ENCODE measurements at regions not wholly inside any gene's neighbourhood (a gene's known extent, or its start where the extent isn't known, plus 50 kb on each side); places are given as distances from the start of the nearest gene placed in this dataset.

DNA sequence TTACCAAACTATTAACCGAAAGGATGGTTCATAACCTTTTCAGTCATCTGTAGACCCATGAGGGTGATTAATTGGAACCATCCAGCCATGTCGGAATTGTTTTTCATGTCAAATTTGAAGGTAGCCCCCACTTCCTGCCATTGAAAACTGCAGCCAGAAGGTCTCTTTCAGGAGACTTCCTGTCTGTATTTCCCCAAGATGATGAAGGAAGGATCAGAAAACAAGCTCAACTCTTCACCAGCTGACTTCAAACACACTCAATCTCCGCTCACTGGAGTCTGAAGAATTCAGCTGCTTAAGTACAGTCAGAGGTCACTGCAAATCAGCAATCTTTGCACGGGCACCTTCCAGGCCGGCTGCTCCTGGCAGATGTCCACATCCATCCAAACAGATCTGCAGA lies 291.7 kb upstream of the NPVF start:
- no peaks in the 10 kb centered on the region for H3K36me3 Mint-ChIP-seq (ENCODE audit: low read depth)
- H3K9me3 Mint-ChIP-seq, result peaks cover 34% of the 10 kb centered on the region
- no peaks in the 10 kb centered on the region for H3K27me3 Mint-ChIP-seq (ENCODE audit: insufficient read depth)
- no peak for DNase-seq
- no peak overlapping the region for H3K4me3 Mint-ChIP-seq
- TF ChIP-seq, protein P1, sequence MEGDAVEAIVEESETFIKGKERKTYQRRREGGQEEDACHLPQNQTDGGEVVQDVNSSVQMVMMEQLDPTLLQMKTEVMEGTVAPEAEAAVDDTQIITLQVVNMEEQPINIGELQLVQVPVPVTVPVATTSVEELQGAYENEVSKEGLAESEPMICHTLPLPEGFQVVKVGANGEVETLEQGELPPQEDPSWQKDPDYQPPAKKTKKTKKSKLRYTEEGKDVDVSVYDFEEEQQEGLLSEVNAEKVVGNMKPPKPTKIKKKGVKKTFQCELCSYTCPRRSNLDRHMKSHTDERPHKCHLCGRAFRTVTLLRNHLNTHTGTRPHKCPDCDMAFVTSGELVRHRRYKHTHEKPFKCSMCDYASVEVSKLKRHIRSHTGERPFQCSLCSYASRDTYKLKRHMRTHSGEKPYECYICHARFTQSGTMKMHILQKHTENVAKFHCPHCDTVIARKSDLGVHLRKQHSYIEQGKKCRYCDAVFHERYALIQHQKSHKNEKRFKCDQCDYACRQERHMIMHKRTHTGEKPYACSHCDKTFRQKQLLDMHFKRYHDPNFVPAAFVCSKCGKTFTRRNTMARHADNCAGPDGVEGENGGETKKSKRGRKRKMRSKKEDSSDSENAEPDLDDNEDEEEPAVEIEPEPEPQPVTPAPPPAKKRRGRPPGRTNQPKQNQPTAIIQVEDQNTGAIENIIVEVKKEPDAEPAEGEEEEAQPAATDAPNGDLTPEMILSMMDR (IDR thresholded peaks at IDR 0.05), result no peak
- H3K27ac Mint-ChIP-seq, result no peak overlapping the region
- H3K4me1 Mint-ChIP-seq (ENCODE audit: low read depth), result no peaks in the 10 kb centered on the region

DNA sequence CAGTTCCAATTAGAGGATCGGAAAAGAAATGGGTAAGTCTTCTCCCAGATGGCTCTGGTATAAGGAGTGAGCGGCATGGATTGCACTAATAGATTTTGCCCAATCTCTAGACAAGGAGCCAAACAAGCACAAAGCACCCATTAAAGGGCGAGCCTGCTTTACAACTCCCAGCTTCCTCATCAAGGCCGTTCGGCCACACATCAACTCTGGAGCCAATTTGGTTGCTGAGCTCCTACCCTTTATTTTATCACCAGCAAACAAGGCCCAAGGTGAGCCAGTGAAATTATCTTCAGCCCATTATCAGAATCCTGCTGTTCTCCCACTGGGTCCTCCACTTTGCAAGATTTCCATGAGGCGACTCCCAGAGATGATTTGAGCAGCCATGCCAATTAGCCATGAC lies 292.2 kb upstream of the NPVF start:
- TF ChIP-seq, protein P1 (IDR thresholded peaks at IDR 0.05), result no peak
- no peak for DNase-seq
- no peak overlapping the region for H3K27ac Mint-ChIP-seq
- H3K4me3 Mint-ChIP-seq, result no peak overlapping the region
- H3K9me3 Mint-ChIP-seq, result peaks cover 35% of the 10 kb centered on the region
- H3K4me1 Mint-ChIP-seq (ENCODE audit: low read depth), result no peaks in the 10 kb centered on the region
- H3K27me3 Mint-ChIP-seq (ENCODE audit: insufficient read depth), result no peaks in the 10 kb centered on the region
- H3K36me3 Mint-ChIP-seq (ENCODE audit: low read depth), result no peaks in the 10 kb centered on the region

DNA sequence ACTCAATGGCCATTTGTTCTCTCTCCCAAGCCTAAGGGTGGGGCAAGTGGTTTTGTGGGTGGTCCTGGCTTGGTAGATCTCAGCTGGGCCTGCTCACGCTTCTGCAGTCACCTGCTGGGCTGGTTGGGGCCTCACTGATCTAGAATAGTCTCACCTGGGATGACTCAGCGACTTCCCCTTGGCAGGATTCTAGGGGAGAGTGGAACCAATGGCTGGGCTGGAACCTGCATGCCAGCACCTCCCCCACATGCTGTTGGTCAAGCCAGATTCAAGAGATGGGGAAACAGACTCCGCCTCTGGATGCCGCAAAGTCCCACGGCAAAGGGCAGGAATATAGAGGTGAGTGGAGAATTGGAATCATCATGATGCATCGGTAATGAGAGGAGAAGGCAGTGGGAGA lies 292.9 kb upstream of the NPVF start:
- no peaks in the 10 kb centered on the region for H3K27me3 Mint-ChIP-seq (ENCODE audit: insufficient read depth)
- no peak overlapping the region for H3K4me3 Mint-ChIP-seq
- peaks cover 37% of the 10 kb centered on the region for H3K9me3 Mint-ChIP-seq
- no peaks in the 10 kb centered on the region for H3K4me1 Mint-ChIP-seq (ENCODE audit: low read depth)
- no peak for DNase-seq
- TF ChIP-seq, protein P1 (IDR thresholded peaks at IDR 0.05), result no peak
- H3K27ac Mint-ChIP-seq, result no peak overlapping the region
- H3K36me3 Mint-ChIP-seq (ENCODE audit: low read depth), result no peaks in the 10 kb centered on the region

DNA sequence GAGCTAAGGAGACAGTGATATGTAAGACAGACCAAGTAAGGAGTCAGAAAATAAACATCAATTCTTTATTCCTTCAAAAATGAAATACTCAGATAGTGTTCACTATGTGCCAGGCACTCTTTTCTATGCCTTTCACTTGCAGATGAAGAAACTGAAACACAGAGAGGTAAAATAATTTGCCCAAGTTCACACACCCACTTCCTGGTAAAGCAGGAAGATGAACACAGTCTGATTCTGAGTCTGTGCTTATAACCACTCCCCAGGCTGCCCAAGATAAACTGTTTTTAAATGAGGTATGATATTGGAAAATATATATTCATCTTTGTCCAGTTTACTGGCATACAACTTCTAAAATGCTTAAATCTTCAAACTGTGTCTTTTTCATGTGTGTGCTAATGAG lies 294.4 kb upstream of the NPVF start:
- no peak for DNase-seq
- no peak overlapping the region for H3K4me3 Mint-ChIP-seq
- TF ChIP-seq, protein P1 (IDR thresholded peaks at IDR 0.05), result no peak
- peaks cover 42% of the 10 kb centered on the region for H3K9me3 Mint-ChIP-seq
- H3K36me3 Mint-ChIP-seq (ENCODE audit: low read depth), result no peaks in the 10 kb centered on the region
- no peaks in the 10 kb centered on the region for H3K27me3 Mint-ChIP-seq (ENCODE audit: insufficient read depth)
- no peaks in the 10 kb centered on the region for H3K4me1 Mint-ChIP-seq (ENCODE audit: low read depth)
- H3K27ac Mint-ChIP-seq, result no peak overlapping the region

DNA sequence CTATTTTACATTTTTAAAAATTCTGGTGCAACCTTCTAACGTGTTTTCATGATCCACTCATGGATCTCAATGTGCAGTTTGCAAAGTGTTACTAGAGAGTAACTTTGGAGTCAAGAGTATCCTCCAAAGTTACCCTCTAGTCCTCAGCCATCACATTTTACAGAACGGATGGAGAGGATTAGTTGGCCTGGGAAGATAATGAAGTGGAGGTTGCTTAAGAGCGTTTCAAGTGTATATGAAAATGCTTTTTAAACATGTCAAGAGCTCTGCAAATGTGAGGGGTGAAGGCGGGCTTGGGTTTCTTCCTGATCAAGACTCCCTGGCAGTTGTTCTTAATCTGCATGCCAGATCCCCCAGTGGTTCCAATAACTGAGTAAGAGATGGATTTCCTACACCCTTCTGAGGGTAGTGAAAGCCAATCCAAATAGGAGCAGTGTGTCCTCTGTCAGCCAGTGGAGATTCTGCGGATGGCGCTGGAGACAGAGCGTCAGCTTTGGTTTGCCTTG lies 299.4 kb upstream of the NPVF start:
- H3K4me3 Mint-ChIP-seq, result no peak overlapping the region
- H3K27ac Mint-ChIP-seq, result no peak overlapping the region
- no peaks in the 10 kb centered on the region for H3K4me1 Mint-ChIP-seq (ENCODE audit: low read depth)
- no peaks in the 10 kb centered on the region for H3K36me3 Mint-ChIP-seq (ENCODE audit: low read depth)
- H3K27me3 Mint-ChIP-seq (ENCODE audit: insufficient read depth), result no peaks in the 10 kb centered on the region; the same call in 1 of the 2 replicates
- DNase-seq, result no peak
- TF ChIP-seq, protein P1 (IDR thresholded peaks at IDR 0.05), result no peak
- H3K9me3 Mint-ChIP-seq, result peaks cover 48% of the 10 kb centered on the region

DNA sequence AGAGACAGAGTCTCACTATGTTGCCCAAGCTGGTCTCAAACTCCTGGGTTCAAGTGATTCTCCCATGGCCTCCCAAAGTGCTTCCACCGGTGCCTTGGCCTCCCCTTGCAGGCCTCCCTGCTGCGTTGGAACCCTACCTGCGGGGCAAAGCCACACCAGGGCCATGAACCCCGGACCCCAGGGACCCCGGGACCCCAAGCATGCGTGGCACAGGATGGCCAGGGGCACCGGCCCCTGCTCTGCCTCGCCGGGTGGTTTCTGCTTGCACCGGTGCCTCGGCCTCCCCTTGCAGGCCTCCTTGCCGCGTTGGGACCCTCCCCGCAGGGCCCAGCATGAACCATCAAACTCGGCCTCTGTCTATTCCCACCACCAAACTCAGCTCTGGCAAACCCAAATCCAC lies 301.0 kb upstream of the NPVF start:
- H3K4me1 Mint-ChIP-seq (ENCODE audit: low read depth), result no peaks in the 10 kb centered on the region
- TF ChIP-seq, protein P1 (IDR thresholded peaks at IDR 0.05), result no peak
- no peaks in the 10 kb centered on the region for H3K36me3 Mint-ChIP-seq (ENCODE audit: low read depth)
- H3K27me3 Mint-ChIP-seq (ENCODE audit: insufficient read depth), result no peaks in the 10 kb centered on the region; the same call in 1 of the 2 replicates
- H3K27ac Mint-ChIP-seq, result no peak overlapping the region
- H3K9me3 Mint-ChIP-seq, result peaks cover 44% of the 10 kb centered on the region
- no peak for DNase-seq
- no peak overlapping the region for H3K4me3 Mint-ChIP-seq

Measured in HFFc6 (cell line).